OCI-LY1 (cell line): ENCODE measurements at regions not wholly inside any gene's neighbourhood (a gene's known extent, or its start where the extent isn't known, plus 50 kb on each side); places are given as distances from the start of the nearest gene placed in this dataset.

Source experiments
- CTCF ChIP-seq: fragments of 200-600 bp; sonication (generic), shearing (Covaris generic); IDR thresholded peaks from 2 replicates; pipeline ENCODE4 v1.5.1; 2017; ENCODE audit warnings: mild to moderate bottlenecking, antibody characterized with exemption, low read length, moderate library complexity, mixed read lengths
- EZH2 ChIP-seq: fragments of 200-600 bp; sonication (generic), shearing (Covaris generic); IDR thresholded peaks from 2 replicates; pipeline ENCODE4 v1.8.0; 2017; ENCODE audit warnings: borderline replicate concordance, mixed run types, mild to moderate bottlenecking, antibody characterized with exemption, low read length, moderate library complexity, mixed read lengths

GRCh38 chr18:65017372-65017760 lies 733.4 kb upstream of the CDH7 start:
- no peak for TF ChIP-seq CTCF
- no peak for TF ChIP-seq EZH2
